ENCODE measurements at regions not wholly inside any gene's neighbourhood (a gene's known extent, or its start where the extent isn't known, plus 50 kb on each side); places are given as distances from the start of the nearest gene placed in this dataset.

DNA sequence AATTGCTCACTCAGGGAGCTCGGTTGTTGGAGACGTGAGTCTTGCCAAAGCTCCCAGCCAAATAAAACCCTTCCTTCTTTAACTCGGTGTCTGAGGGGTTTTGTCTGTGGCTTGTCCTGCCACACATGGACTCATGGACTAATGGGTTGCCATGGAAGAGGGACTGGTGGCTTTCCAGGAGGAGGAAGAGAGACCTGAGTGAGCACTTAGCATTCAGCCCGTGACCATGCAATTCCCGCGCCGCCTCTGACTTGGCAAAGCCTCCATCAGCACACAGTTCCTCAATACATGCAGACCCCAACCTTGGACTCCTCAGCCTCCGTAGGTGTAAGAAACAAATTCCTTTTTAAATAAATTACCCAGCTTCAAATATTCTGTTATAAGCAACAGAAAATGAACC lies 57.3 kb upstream of the TMEM18 start (continued):
- TF ChIP-seq ZNF709 (CRISPR knock-in tag; IDR thresholded peaks at IDR 0.05): no peak
- TF ChIP-seq, protein P1, sequence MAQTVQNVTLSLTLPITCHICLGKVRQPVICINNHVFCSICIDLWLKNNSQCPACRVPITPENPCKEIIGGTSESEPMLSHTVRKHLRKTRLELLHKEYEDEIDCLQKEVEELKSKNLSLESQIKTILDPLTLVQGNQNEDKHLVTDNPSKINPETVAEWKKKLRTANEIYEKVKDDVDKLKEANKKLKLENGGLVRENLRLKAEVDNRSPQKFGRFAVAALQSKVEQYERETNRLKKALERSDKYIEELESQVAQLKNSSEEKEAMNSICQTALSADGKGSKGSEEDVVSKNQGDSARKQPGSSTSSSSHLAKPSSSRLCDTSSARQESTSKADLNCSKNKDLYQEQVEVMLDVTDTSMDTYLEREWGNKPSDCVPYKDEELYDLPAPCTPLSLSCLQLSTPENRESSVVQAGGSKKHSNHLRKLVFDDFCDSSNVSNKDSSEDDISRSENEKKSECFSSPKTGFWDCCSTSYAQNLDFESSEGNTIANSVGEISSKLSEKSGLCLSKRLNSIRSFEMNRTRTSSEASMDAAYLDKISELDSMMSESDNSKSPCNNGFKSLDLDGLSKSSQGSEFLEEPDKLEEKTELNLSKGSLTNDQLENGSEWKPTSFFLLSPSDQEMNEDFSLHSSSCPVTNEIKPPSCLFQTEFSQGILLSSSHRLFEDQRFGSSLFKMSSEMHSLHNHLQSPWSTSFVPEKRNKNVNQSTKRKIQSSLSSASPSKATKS (CRISPR knock-in tag; IDR thresholded peaks at IDR 0.05): no peak
- TF ChIP-seq, protein P2, sequence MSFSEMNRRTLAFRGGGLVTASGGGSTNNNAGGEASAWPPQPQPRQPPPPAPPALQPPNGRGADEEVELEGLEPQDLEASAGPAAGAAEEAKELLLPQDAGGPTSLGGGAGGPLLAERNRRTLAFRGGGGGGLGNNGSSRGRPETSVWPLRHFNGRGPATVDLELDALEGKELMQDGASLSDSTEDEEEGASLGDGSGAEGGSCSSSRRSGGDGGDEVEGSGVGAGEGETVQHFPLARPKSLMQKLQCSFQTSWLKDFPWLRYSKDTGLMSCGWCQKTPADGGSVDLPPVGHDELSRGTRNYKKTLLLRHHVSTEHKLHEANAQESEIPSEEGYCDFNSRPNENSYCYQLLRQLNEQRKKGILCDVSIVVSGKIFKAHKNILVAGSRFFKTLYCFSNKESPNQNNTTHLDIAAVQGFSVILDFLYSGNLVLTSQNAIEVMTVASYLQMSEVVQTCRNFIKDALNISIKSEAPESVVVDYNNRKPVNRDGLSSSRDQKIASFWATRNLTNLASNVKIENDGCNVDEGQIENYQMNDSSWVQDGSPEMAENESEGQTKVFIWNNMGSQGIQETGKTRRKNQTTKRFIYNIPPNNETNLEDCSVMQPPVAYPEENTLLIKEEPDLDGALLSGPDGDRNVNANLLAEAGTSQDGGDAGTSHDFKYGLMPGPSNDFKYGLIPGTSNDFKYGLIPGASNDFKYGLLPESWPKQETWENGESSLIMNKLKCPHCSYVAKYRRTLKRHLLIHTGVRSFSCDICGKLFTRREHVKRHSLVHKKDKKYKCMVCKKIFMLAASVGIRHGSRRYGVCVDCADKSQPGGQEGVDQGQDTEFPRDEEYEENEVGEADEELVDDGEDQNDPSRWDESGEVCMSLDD (CRISPR knock-in tag; IDR thresholded peaks at IDR 0.05; ENCODE audit: borderline replicate concordance): no peak

DNA sequence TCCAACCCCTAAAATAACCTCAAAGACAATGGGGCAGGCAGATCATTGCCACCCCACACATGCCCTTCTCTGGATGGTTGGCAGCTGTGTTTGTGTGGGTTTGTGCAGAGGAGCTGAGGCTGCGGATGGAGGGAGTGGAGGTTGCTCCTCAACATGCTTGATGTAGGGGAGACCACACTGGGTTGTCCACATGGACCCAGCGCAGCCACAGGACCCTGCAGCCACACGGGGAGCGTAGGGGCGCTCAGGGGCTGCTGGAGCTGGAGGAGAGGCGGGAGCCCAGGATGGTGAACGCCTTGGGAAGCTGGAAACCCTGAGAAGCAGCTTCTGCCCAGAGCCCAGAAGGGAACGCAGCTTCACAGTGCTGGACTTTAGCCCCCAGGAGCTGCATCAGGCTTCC lies 56.3 kb upstream of the TMEM18 start:
- ChIA-PET CTCF (ENCODE audit: low intra/inter-chr PET ratio, low total read pairs) (no interaction called here), POLR2A (no interaction called here)
- Histone ChIP-seq H3K9ac (ENCODE audit: insufficient read depth, low read depth, low read length) (no peak overlapping the region), H3K4me3 (replicated peaks in 1 of 3; ENCODE audit: insufficient read depth in 1 of 3, low read depth in 2 of 3, low read length in 3 of 3) (no peak overlapping the region), H3K79me2 (ENCODE audit: insufficient read depth, low read length) (no peaks in the 10 kb centered on the region), H3K36me3 (replicated peaks in 1 of 2; ENCODE audit: control insufficient read depth in 1 of 2, insufficient read depth in 2 of 2, low read length in 2 of 2) (no peaks in the 10 kb centered on the region), H3K27me3 (ENCODE audit: control insufficient read depth in 1 of 2, insufficient read depth in 2 of 2, low read length in 2 of 2) (peaks cover 0 to 3% of the 10 kb centered on the region in 2 experiments; a peak in 1 of 5 replicates), H2AFZ (ENCODE audit: low read length) (no peak overlapping the region), H3K4me2 (ENCODE audit: low read depth, low read length) (no peak overlapping the region), H3K4me1 (ENCODE audit: insufficient read depth, low read length) (no peaks in the 10 kb centered on the region), H3K9me3 (ENCODE audit: low read length) (no peaks in the 10 kb centered on the region), H3K27ac (ENCODE audit: extremely low read length, insufficient read depth, low read length) (no peak overlapping the region), H4K20me1 (ENCODE audit: insufficient read depth, low read length) (no peaks in the 10 kb centered on the region; the same call in 1 of the 2 replicates)
- ATAC-seq (peak; percentile 58), FAIRE-seq (no peak), DNase-seq (ENCODE audit: low spot score) (no peak)
- no peak for TF ChIP-seq RXRA (CRISPR knock-in tag; IDR thresholded peaks at IDR 0.05)
- TF ChIP-seq EZH2 (conservative IDR thresholded peaks at IDR 0.05; ENCODE audit: low read depth, low read length): no peak
- no peak for TF ChIP-seq ZNF737 (CRISPR knock-in tag; IDR thresholded peaks at IDR 0.05; ENCODE audit: borderline replicate concordance)
- TF ChIP-seq, protein P3, sequence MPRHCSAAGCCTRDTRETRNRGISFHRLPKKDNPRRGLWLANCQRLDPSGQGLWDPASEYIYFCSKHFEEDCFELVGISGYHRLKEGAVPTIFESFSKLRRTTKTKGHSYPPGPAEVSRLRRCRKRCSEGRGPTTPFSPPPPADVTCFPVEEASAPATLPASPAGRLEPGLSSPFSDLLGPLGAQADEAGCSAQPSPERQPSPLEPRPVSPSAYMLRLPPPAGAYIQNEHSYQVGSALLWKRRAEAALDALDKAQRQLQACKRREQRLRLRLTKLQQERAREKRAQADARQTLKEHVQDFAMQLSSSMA (CRISPR knock-in tag; IDR thresholded peaks at IDR 0.05): no peak
- in situ Hi-C loops (cut with HindIII; ENCODE audit: extremely low pct_ligation_motif_present, low pct_unique_long_range_greater_than_20kb): no loop called here
- 54% methylated on average over 6 of the region's 8 CpGs for WGBS (ENCODE audit: low lambda C conversion rate)
- BruUV-seq (replicated peaks): no TSS peak
- intact Hi-C loops (cut with micrococcal nuclease; ENCODE audit: unreplicated experiment): no loop called here
